OCI-LY3 (cell line): ENCODE measurements at regions not wholly inside any gene's neighbourhood (a gene's known extent, or its start where the extent isn't known, plus 50 kb on each side); places are given as distances from the start of the nearest gene placed in this dataset.

Source experiments
- H2AFZ ChIP-seq: fragments of 200-600, 300-600 bp; shearing (Covaris generic); 2 replicates; pipeline ENCODE4 v1.6.0; 2014; ENCODE audit warnings: antibody characterized with exemption, low read depth, low read length
- H3K27ac ChIP-seq: fragments of 200-600, 300-600 bp; sonication (generic); 2 replicates; pipeline ENCODE4 v1.5.1; 2014; ENCODE audit warnings: mild to moderate bottlenecking, low read length, moderate library complexity, mixed read lengths
- H3K27me3 ChIP-seq: fragments of 200-600, 300-600 bp; sonication (generic); 2 replicates; pipeline ENCODE4 v1.6.1; 2014; ENCODE audit warnings: low read depth, low read length, mixed read lengths
- H3K36me3 ChIP-seq: fragments of 200-600, 300-600 bp; sonication (generic); replicated peaks from 2 replicates; pipeline ENCODE3; 2014; ENCODE audit warnings: low read depth, low read length, mixed read lengths
- H3K4me1 ChIP-seq: fragments of 300-600, 200-600 bp; sonication (generic); 2 replicates; pipeline ENCODE4 v1.6.1; 2014; ENCODE audit warnings: low read length, mixed read lengths
- H3K4me2 ChIP-seq: fragments of 200-600, 300-600 bp; sonication (generic); 2 replicates; pipeline ENCODE4 v1.6.1; 2014; ENCODE audit warnings: low read length, mixed read lengths
- H3K4me3 ChIP-seq: fragments of 300-600, 200-600 bp; sonication (generic); 2 replicates; pipeline ENCODE4 v1.5.1; 2014; ENCODE audit warnings: antibody characterized with exemption, mild to moderate bottlenecking, low read length, moderate library complexity
- H3K79me2 ChIP-seq: fragments of 300-600, 200-600 bp; shearing (Covaris generic); 2 replicates; pipeline ENCODE4 v1.6.1; 2014; ENCODE audit warnings: mild to moderate bottlenecking, low read length, mixed read lengths
- H3K9ac ChIP-seq: fragments of 300-600, 200-600 bp; shearing (Covaris generic); 2 replicates; pipeline ENCODE4 v1.6.0; 2014; ENCODE audit warnings: mild to moderate bottlenecking, low read length, moderate library complexity
- H3K9me3 ChIP-seq: fragments of 200-600, 300-600 bp; shearing (Covaris generic); 2 replicates; pipeline ENCODE4 v1.6.1; 2014; ENCODE audit warnings: low read length, mixed read lengths; ENCODE audit not compliant: insufficient read depth
- H4K20me1 ChIP-seq: fragments of 200-600, 300-600 bp; sonication (generic); 2 replicates; pipeline ENCODE4 v1.6.1; 2016; ENCODE audit warnings: low read length, mixed read lengths; ENCODE audit not compliant: insufficient read depth
- CTCF ChIP-seq: fragments of 200-600, 300-600 bp; sonication (generic); IDR thresholded peaks from 2 replicates; pipeline ENCODE4 v1.5.1; 2014; ENCODE audit warnings: antibody characterized with exemption, low read length, low read depth
- EZH2phosphoT487 ChIP-seq: fragments of 200-600 bp; shearing (Covaris generic); IDR thresholded peaks from 2 replicates; pipeline ENCODE4 v1.6.1; 2018; ENCODE audit warnings: antibody characterized with exemption, mixed run types, low read depth

GRCh38 chr3:168589376-168589775, 493.7 kb upstream of the GOLIM4 start:
- H3K9ac ChIP-seq, result no peak overlapping the region
- no peaks in the 10 kb centered on the region for H4K20me1 ChIP-seq
- no peak overlapping the region for H3K4me2 ChIP-seq
- no peaks in the 10 kb centered on the region for H3K36me3 ChIP-seq
- H3K79me2 ChIP-seq, result no peaks in the 10 kb centered on the region
- no peaks in the 10 kb centered on the region for H3K27me3 ChIP-seq
- H3K4me1 ChIP-seq, result peaks cover 5% of the 10 kb centered on the region; the same call in 1 of the 2 replicates
- H3K27ac ChIP-seq, result no peak overlapping the region
- H3K4me3 ChIP-seq, result no peak overlapping the region
- no peaks in the 10 kb centered on the region for H3K9me3 ChIP-seq
- H2AFZ ChIP-seq, result no peak overlapping the region
- no peak for TF ChIP-seq CTCF
- TF ChIP-seq EZH2phosphoT487, result no peak

GRCh38 chr3:168585544-168585943, 489.8 kb upstream of the GOLIM4 start:
- Histone ChIP-seq H3K4me2 (no peak overlapping the region), H3K9me3 (no peaks in the 10 kb centered on the region), H3K4me3 (no peak overlapping the region), H3K27me3 (no peaks in the 10 kb centered on the region), H4K20me1 (no peaks in the 10 kb centered on the region), H3K9ac (no peak overlapping the region), H3K79me2 (no peaks in the 10 kb centered on the region), H3K27ac (no peak overlapping the region), H2AFZ (no peak overlapping the region), H3K4me1 (no peaks in the 10 kb centered on the region), H3K36me3 (no peaks in the 10 kb centered on the region)
- TF ChIP-seq CTCF (no peak), EZH2phosphoT487 (no peak)

- Histone ChIP-seq H3K4me3 (no peak overlapping the region), H3K4me2 (no peak overlapping the region), H3K4me1 (no peaks in the 10 kb centered on the region), H3K27ac (no peak overlapping the region), H2AFZ (no peak overlapping the region), H4K20me1 (no peaks in the 10 kb centered on the region), H3K9me3 (no peaks in the 10 kb centered on the region), H3K79me2 (no peaks in the 10 kb centered on the region), H3K36me3 (no peaks in the 10 kb centered on the region), H3K27me3 (no peaks in the 10 kb centered on the region), H3K9ac (no peak overlapping the region)
- no peak for TF ChIP-seq EZH2phosphoT487
- no peak for TF ChIP-seq CTCF
Observed at GRCh38 chr3:168583977-168584376, 488.3 kb upstream of the GOLIM4 start.

GRCh38 chr3:168582503-168582902, 486.8 kb upstream of the GOLIM4 start:
- Histone ChIP-seq H3K36me3 (no peaks in the 10 kb centered on the region), H3K9me3 (no peaks in the 10 kb centered on the region), H4K20me1 (no peaks in the 10 kb centered on the region), H3K27ac (no peak overlapping the region), H2AFZ (no peak overlapping the region), H3K27me3 (no peaks in the 10 kb centered on the region), H3K79me2 (no peaks in the 10 kb centered on the region), H3K4me1 (peaks cover under 1% of the 10 kb centered on the region; the same call in 1 of the 2 replicates), H3K9ac (no peak overlapping the region), H3K4me3 (no peak overlapping the region), H3K4me2 (no peak overlapping the region)
- TF ChIP-seq EZH2phosphoT487 (no peak), CTCF (no peak)
